KMS-11 (cell line): ENCODE measurements at regions not wholly inside any gene's neighbourhood (a gene's known extent, or its start where the extent isn't known, plus 50 kb on each side); places are given as distances from the start of the nearest gene placed in this dataset.

Experiments used
- H2AFZ ChIP-seq: fragments of 200-600 bp; sonication (generic); 2 replicates; pipeline ENCODE4 v1.6.1; 2016; ENCODE audit warnings: antibody characterized with exemption, mixed run types, low read depth
- H3K27ac ChIP-seq: fragments of 200-600 bp; sonication (generic); 2 replicates; pipeline ENCODE4 v1.6.1; 2016; ENCODE audit warnings: mild to moderate bottlenecking, mixed run types
- H3K27me3 ChIP-seq: fragments of 200-600 bp; sonication (generic); 2 replicates; pipeline ENCODE4 v1.6.1; 2017; ENCODE audit warnings: mild to moderate bottlenecking, low read depth, mixed run types, moderate library complexity; ENCODE audit not compliant: insufficient read depth
- H3K36me3 ChIP-seq: fragments of 200-600 bp; sonication (generic); 2 replicates; pipeline ENCODE4 v1.6.1; 2017; ENCODE audit warnings: mild to moderate bottlenecking, mixed run types; ENCODE audit not compliant: insufficient read depth
- H3K4me1 ChIP-seq: fragments of 200-600 bp; sonication (generic); 2 replicates; pipeline ENCODE4 v1.6.1; 2016; ENCODE audit warnings: mild to moderate bottlenecking, low read depth, mixed run types; ENCODE audit not compliant: poor library complexity, severe bottlenecking
- H3K4me2 ChIP-seq: fragments of 200-600 bp; sonication (generic); 2 replicates; pipeline ENCODE4 v1.7.0; 2016; ENCODE audit warnings: mild to moderate bottlenecking, mixed run types
- H3K4me3 ChIP-seq: fragments of 200-600 bp; sonication (generic); IDR thresholded peaks from 2 replicates; pipeline ENCODE4 v1.6.1; 2017; ENCODE audit warnings: low read depth, low read length, mixed read lengths; ENCODE audit not compliant: insufficient read depth
- H3K79me2 ChIP-seq: fragments of 200-600 bp; sonication (generic); 2 replicates; pipeline ENCODE4 v1.6.1; 2016; ENCODE audit warnings: low read depth, mixed run types; ENCODE audit not compliant: insufficient read depth
- H3K9ac ChIP-seq: fragments of 200-600 bp; sonication (generic); 2 replicates; pipeline ENCODE4 v1.6.1; 2016; ENCODE audit warnings: mild to moderate bottlenecking, mixed run types
- H4K20me1 ChIP-seq: fragments of 200-600 bp; sonication (generic); 2 replicates; pipeline ENCODE4 v1.6.1; 2016; ENCODE audit warnings: mild to moderate bottlenecking, mixed run types; ENCODE audit not compliant: insufficient read depth
- CTCF ChIP-seq: fragments of 200-600 bp; sonication (generic); conservative IDR thresholded peaks from 2 replicates; pipeline ENCODE4 v1.6.1; 2017; ENCODE audit warnings: low read depth, mild to moderate bottlenecking, antibody characterized with exemption, low read length, moderate library complexity, mixed read lengths

- Histone ChIP-seq H3K27me3 (no peaks in the 10 kb centered on the region), H3K4me2 (no peak overlapping the region), H3K9ac (no peak overlapping the region), H3K4me1 (peaks cover under 1% of the 10 kb centered on the region), H3K4me3 (no peak overlapping the region), H3K27ac (no peak overlapping the region), H3K36me3 (no peaks in the 10 kb centered on the region), H3K79me2 (no peaks in the 10 kb centered on the region), H2AFZ (no peak overlapping the region), H4K20me1 (no peaks in the 10 kb centered on the region)
- no peak for TF ChIP-seq CTCF
These were observed 145.9 kb downstream of the NRN1 start for GRCh38 chr6:5860849-5861248.

- Histone ChIP-seq H2AFZ (no peak overlapping the region), H3K79me2 (no peaks in the 10 kb centered on the region), H3K36me3 (no peaks in the 10 kb centered on the region), H4K20me1 (no peaks in the 10 kb centered on the region), H3K4me2 (no peak overlapping the region), H3K27me3 (no peaks in the 10 kb centered on the region), H3K9ac (no peak overlapping the region), H3K4me1 (no peaks in the 10 kb centered on the region), H3K27ac (no peak overlapping the region), H3K4me3 (no peak overlapping the region)
- no peak for TF ChIP-seq CTCF
These were observed 150.8 kb downstream of the NRN1 start for GRCh38 chr6:5855787-5856470.

DNA sequence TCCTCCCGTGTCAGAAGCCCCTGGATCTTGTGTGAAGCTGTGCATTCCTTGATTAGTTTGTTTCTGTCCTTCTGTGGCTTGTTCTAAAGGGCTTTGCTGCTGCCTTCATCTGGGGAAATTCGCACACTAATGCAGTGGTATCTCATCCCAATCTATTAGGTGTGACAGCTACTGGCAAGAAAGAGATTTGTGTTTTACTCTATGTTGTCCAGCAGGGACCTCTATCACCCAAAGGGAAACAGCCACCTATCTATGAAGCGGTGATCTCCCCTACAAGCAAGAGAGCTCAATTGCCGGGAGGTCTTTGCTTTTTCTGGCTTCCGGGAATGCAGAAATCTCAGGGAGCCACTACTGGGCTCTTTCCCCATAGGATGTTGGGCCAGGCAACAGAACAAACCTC is 151.8 kb downstream of the NRN1 start:
- no peak overlapping the region for H3K9ac ChIP-seq
- no peak overlapping the region for H2AFZ ChIP-seq
- H3K79me2 ChIP-seq, result no peaks in the 10 kb centered on the region
- H3K27me3 ChIP-seq, result no peaks in the 10 kb centered on the region
- no peaks in the 10 kb centered on the region for H3K4me1 ChIP-seq
- no peaks in the 10 kb centered on the region for H3K36me3 ChIP-seq
- TF ChIP-seq CTCF, result no peak
- no peak overlapping the region for H3K4me2 ChIP-seq
- H3K27ac ChIP-seq, result no peak overlapping the region
- no peak overlapping the region for H3K4me3 ChIP-seq
- H4K20me1 ChIP-seq, result no peaks in the 10 kb centered on the region

GRCh38 chr6:5851261-5851757 is 155.4 kb downstream of the NRN1 start:
- no peak for TF ChIP-seq CTCF
- Histone ChIP-seq H2AFZ (peak overlapping the region; percentile 49; the same call in 1 of the 2 replicates), H3K79me2 (no peaks in the 10 kb centered on the region), H3K27ac (no peak overlapping the region), H3K9ac (peak overlapping the region; percentile 22; the same call in 1 of the 2 replicates), H3K36me3 (no peaks in the 10 kb centered on the region), H3K4me2 (peak overlapping the region; percentile 21; the same call in 1 of the 2 replicates), H3K27me3 (no peaks in the 10 kb centered on the region), H3K4me1 (no peaks in the 10 kb centered on the region), H3K4me3 (no peak overlapping the region), H4K20me1 (no peaks in the 10 kb centered on the region)
